ENCODE measurements at regions not wholly inside any gene's neighbourhood (a gene's known extent, or its start where the extent isn't known, plus 50 kb on each side); places are given as distances from the start of the nearest gene placed in this dataset.
"Not testable (repeated sequence)": the region's sequence is repeated elsewhere in the genome, so short reads cannot be mapped to it uniquely, and the experiment has no call there.

- DNase-seq, result no peak
These were observed 145.8 kb downstream of the LCA5 start for GRCh38 chr6:79391480-79391879.

DNA sequence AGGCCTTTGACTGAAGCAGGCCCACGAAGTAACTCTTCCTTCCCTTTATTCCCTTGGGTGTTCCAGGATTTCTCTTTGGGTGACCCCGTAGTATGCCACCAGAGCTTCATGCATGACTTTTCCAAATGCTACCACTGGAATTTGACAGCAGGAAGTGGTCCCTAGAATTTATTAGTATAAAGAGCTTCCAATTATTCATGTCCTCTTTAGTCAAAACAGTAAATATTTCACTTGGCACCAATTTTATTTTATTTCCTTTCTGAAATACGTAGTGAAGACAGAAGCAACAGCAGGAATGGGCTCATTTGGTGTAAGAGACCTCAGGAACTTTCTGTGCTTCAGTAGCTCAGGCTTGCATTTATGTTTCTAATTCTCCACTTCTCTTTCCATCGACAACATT lies 151.3 kb downstream of the LCA5 start:
- DNase-seq, result no peak

DNA sequence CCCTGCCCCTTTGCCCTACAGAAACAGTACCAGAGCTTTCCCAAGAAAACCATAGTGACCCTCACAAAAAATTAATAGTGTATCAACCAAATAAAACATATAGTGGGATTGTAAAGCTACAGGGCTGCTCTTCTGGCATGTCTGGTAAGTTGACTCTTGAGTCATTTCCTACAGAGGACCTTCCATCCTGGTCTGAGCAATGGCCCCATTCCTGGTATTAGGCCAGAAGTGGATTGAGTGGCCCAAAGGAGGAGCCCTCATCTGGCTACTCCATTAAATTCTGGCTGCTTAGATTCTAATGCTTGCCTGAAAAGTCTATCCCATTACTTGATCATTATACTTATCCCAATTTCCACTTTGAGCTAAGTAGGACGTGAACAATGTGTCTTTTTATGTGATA lies 150.9 kb upstream of the HMGN3 start:
- no peak for DNase-seq

DNA sequence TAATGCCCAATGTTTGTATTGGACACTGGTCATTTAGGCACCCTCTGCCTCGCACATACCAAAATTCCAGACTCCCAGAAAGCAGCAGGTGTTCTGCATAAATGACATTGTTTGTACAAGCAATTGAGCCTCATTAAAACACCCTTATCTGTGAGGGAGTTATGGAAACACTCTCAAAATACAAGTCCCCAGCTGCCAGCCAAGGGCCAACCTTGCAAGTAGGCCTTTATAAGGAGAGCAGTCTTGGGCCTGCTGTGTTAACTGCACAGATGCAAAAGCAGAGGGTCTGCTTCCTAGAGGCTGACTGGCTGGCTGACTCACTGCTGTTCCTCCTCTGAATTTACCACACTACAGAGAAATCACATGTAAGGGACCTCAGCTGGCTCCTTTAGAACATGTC lies 150.4 kb upstream of the HMGN3 start:
- peak; percentile 90 for DNase-seq

DNA sequence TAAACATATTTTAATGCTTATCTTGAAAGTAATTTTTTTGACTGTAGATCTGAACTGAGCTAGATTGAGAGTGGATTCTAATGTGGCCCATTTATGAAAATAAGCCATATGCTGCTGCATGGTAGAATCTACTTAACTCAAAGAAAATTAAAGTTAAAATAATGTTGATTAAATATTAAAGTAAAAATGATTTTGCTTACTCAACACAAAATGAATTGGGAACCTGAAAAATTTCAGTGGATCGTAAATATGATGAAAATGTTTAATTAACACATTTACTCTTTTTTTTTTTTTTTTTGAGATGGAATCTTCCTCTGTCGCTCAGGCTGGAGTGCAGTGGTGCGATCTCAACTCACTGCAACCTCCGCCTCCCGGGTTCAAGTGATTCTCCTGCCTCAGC lies 144.5 kb upstream of the HMGN3 start:
- no peak for DNase-seq

GRCh38 chr6:79377888-79378348 lies 143.4 kb upstream of the HMGN3 start:
- no peak for DNase-seq

- DNase-seq, result no peak
These were observed 142.6 kb upstream of the HMGN3 start for GRCh38 chr6:79377047-79377446.

GRCh38 chr6:79375635-79376337 lies 141.3 kb upstream of the HMGN3 start:
- no peak for DNase-seq

DNA sequence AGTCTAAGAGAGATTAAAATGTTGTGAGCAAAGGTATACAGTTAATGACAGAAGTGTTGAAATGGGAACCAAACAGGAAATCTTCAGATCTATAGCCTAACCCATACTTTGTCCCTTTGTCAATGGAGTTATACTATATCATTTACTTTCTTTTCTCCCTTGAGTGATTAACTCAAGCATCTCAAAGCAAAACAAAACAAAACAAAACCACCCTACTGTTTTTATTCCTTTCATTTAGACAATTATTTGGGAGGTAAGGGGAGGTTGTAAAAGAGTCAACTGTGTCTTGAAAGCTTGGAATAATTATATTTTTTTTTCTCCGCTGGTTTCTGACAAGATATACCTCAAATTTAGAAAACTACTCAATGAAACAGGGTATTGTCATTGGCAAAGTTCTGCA lies 139.8 kb upstream of the HMGN3 start:
- no peak for DNase-seq

- DNase-seq, result no peak
These were observed 139.4 kb upstream of the HMGN3 start for GRCh38 chr6:79373880-79374279.

DNA sequence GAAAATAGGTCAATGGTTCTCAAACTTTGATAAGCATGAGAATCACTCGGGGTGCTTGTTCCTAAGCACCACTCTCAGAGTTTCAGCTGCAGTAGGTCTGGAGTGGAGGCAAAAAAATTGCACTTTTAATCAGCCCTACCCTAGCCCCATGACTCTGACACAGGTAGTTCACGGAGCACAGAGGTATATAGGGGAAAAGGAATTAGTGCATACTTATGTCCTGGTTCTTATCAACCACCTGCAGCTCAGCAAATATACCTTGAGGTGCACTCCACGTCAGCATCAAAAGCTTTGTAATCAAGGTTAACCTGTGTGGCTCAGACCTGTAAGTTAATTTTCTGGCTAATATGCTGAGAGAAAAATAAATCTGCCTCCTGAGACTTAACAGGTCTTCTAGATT lies 138.8 kb upstream of the HMGN3 start:
- DNase-seq, result no peak

DNA sequence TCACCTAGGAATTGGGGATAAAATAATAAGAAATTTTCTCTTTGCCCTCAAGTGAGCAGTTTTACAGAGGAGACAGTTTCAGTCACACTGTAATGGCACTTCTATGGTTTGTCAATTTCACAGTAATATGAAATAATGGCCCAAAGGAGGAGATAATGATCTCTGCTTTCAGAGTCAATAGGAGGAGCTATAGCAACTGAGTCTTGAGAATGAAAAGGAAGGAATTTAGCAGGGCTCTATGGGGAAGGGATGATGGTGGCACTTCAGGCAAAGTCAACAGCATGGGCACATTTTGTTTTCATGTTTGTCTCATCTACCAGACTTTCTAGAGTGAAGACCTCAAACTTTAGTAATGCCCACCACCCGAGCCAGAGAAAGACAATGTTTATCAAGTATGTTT lies 138.3 kb upstream of the HMGN3 start:
- DNase-seq, result no peak

DNA sequence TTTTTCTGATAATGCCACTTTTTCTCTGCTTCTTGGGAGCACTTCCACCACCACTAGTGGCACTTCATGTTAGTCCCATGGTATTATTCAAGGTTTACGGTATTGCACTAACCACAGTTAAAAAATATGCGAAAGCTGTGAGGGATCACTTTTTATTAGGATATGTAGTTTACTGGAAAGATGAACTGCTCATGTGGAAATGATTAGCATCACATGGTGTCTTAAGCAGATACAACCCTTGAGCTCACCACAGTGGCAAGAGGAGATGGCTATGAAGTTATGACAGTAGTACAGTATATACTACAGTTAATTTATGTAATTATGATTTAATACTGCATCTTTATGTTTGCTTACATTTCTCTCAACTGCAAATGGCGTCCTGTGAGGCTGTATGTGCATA lies 134.5 kb upstream of the HMGN3 start:
- no peak for DNase-seq

GRCh38 chr6:79363441-79363840 lies 129.0 kb upstream of the HMGN3 start:
- DNase-seq, result not testable (repeated sequence)

DNA sequence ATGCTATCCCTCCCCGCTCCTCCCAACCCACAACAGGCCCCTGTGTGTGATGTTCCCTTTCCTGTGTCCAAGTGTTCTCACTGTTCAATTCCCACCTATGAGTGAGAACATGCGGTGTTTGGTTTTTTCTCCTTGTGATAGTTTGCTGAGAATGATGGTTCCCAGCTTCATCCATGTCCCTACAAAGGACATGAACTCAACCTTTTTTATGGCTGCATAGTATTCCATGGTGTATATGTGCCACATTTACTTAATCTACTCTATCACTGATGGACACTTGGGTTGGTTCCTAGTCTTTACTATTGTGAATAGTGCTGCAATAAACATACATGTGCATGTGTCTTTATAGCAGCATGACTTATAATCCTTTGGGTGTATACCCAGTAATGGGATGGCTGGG lies 126.6 kb upstream of the HMGN3 start:
- DNase-seq, result not testable (repeated sequence)

- DNase-seq, result no peak
These were observed 118.7 kb upstream of the HMGN3 start for GRCh38 chr6:79353226-79353625.

- DNase-seq, result no peak
These were observed 104.0 kb upstream of the HMGN3 start for GRCh38 chr6:79338493-79338892.

DNA sequence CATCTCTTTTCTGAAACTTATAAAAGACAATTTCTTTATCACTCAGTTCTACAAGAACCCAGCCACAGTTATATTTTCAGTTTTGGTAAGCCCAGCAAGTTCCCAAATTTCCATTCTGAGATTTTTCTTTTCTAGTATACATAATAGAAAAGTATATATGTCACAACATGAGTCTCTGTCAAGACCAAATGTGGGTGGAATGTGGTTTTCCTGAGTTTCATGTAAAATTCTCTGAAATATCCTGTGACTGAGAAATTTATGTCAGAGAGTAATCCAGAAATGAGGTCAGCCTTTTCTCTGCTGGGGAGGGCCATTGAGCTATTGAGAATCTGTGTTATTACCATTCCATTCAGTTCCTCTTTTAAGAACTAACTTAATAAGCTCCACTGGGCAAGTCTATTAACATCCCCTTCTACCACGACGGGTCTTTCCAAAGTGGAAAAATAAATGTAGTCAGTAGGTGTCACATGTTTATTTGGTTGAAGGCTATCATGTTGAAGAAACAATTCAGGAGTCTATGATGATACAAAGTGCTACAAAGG lies 100.7 kb upstream of the HMGN3 start:
- DNase-seq, result no peak

- DNase-seq, result no peak
These were observed 100.2 kb upstream of the HMGN3 start for GRCh38 chr6:79334674-79335073.

DNA sequence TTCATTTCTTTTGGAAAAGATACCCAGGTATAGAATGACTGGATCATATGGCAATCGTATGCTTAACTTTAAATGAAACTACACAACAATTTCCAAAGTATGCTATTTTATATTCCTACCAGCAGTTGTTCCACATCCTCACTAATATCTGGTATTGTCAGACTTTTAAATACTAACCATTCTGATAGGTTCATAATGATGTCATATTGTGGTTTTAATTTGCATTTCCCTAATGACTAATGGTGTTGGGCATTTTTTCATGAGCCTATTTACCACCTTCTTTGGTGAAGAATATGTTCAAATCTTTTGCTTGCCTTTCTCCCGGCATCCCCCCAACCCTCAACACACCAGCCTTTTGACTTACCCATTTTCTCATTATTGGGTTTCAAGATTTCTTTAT lies 96.2 kb upstream of the HMGN3 start:
- DNase-seq, result no peak

- no peak for DNase-seq
These were observed 78.8 kb upstream of the HMGN3 start for GRCh38 chr6:79313254-79313653.

DNA sequence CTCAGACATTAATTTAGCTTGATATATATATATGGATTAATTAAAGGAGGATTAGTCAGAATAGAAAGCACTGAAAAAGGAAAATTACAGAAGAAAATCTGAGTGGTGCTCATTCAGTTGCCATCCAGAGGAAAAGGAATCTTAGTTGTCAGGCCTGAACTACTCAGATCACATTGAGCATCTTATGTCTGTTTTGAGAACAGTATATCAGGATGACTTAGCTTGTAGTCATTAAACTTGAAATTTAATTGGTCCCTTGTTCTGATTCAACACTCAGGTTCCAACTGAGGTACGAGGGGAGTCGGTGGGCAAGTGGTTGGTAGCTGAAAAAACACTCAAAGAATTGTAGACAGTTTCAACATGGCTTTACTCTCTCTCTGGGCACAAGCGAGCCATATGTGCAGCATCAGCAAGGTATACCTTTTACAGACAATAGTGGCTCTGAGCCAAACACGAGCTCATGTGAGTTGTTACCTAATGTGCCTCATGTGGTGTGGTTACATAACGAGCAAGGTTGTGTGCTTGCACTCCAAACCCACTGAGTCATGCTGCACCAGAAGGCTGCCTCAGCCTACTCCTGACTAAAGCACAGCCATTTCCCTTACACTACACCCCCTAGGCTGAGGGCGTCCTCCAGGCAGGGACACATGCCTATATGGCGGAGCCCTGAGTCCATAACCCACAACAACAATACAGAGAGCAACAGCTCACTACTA lies 73.0 kb upstream of the HMGN3 start:
- no peak for DNase-seq

- DNase-seq, result no peak
These were observed 70.5 kb upstream of the HMGN3 start for GRCh38 chr6:79305020-79305419.

- no peak for DNase-seq
These were observed 67.9 kb upstream of the HMGN3 start for GRCh38 chr6:79302341-79302740.

GRCh38 chr6:79301290-79301689 lies 66.8 kb upstream of the HMGN3 start:
- DNase-seq, result no peak
